ENCODE measurements at regions not wholly inside any gene's neighbourhood (a gene's known extent, or its start where the extent isn't known, plus 50 kb on each side); places are given as distances from the start of the nearest gene placed in this dataset.

- Histone ChIP-seq H3K27ac (ENCODE audit: extremely low read length, insufficient read depth, low read length) (no peak overlapping the region), H3K9ac (ENCODE audit: insufficient read depth, low read depth, low read length) (no peak overlapping the region), H4K20me1 (ENCODE audit: insufficient read depth, low read length) (no peaks in the 10 kb centered on the region), H3K79me2 (ENCODE audit: insufficient read depth, low read length) (no peaks in the 10 kb centered on the region), H2AFZ (ENCODE audit: low read length) (no peak overlapping the region), H3K27me3 (ENCODE audit: control insufficient read depth in 1 of 2, insufficient read depth in 2 of 2, low read length in 2 of 2) (no peaks in the 10 kb centered on the region), H3K4me2 (ENCODE audit: low read depth, low read length) (no peak overlapping the region), H3K36me3 (replicated peaks in 1 of 2; ENCODE audit: control insufficient read depth in 1 of 2, insufficient read depth in 2 of 2, low read length in 2 of 2) (no peaks in the 10 kb centered on the region), H3K4me3 (replicated peaks in 1 of 3; ENCODE audit: insufficient read depth in 1 of 3, low read depth in 2 of 3, low read length in 3 of 3) (no peak overlapping the region), H3K4me1 (ENCODE audit: insufficient read depth, low read length) (no peaks in the 10 kb centered on the region), H3K9me3 (ENCODE audit: low read length) (no peaks in the 10 kb centered on the region)
- intact Hi-C loops (cut with micrococcal nuclease; ENCODE audit: unreplicated experiment) = no loop called here
- in situ Hi-C loops (cut with HindIII; ENCODE audit: extremely low pct_ligation_motif_present, low pct_unique_long_range_greater_than_20kb) = no loop called here
- no TSS peak for BruUV-seq (replicated peaks)
- POLR2A ChIA-PET = no interaction called here
- no peak for FAIRE-seq
- CTCF ChIA-PET (ENCODE audit: low intra/inter-chr PET ratio, low total read pairs) = no interaction called here
- DNase-seq (ENCODE audit: low spot score) = no peak
- 71% methylated on average over 11 of the region's 21 CpGs for WGBS (ENCODE audit: low lambda C conversion rate)
- no peak for TF ChIP-seq RFX3 (CRISPR knock-in tag; IDR thresholded peaks at IDR 0.05)
- TF ChIP-seq FOXP1 (IDR thresholded peaks at IDR 0.05) = no peak
- TF ChIP-seq FOXP1 (CRISPR knock-in tag; IDR thresholded peaks at IDR 0.05) = no peak
- no peak for TF ChIP-seq SYNCRIP (IDR thresholded peaks at IDR 0.05; ENCODE audit: insufficient read depth, low read depth, low read length)
- TF ChIP-seq IKZF5 (CRISPR knock-in tag; IDR thresholded peaks at IDR 0.05) = no peak
- TF ChIP-seq ZBTB39 (CRISPR knock-in tag; IDR thresholded peaks at IDR 0.05) = no peak
- TF ChIP-seq TFE3 (CRISPR knock-in tag; IDR thresholded peaks at IDR 0.05) = no peak
- TF ChIP-seq KLF12 (CRISPR knock-in tag; IDR thresholded peaks at IDR 0.05; ENCODE audit: borderline replicate concordance) = no peak
- no peak for TF ChIP-seq TOE1 (CRISPR knock-in tag; IDR thresholded peaks at IDR 0.05)
- TF ChIP-seq ZNF775 (CRISPR knock-in tag; IDR thresholded peaks at IDR 0.05; ENCODE audit: borderline replicate concordance) = no peak
- no peak for ATAC-seq
Observed at GRCh38 chr12:24584032-24584675, 364.7 kb downstream of the BCAT1 start.

Data from HepG2 (cell line).